ENCODE measurements at regions not wholly inside any gene's neighbourhood (a gene's known extent, or its start where the extent isn't known, plus 50 kb on each side); places are given as distances from the start of the nearest gene placed in this dataset.

DNA sequence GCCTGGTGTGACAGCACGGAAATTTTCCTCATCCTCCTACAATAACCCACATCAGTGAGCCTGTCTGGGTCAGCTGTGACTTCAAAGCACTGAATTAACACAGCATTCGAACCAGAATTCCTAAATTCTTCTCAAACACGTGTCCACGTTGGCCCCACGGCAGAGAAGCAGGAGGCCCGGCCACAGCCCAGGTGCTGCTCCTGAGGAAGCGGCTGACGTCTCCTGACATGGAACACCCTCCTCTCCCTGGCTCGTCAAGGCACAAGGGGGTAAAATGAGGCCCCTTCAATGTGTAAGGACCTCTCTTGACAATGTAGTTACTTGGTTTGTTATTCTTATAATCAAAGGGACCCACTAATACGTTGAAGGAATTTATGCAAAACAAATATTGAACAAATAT is 156.3 kb upstream of the GSC start:
- Histone ChIP-seq H3K4me1 (no peaks in the 10 kb centered on the region), H3K27me3 (no peaks in the 10 kb centered on the region), H3K4me3 (no peak overlapping the region), H3K36me3 (no peaks in the 10 kb centered on the region), H3K27ac (no peak overlapping the region), H3K9me3 (no peaks in the 10 kb centered on the region)
- no peak for TF ChIP-seq CTCF (IDR thresholded peaks at IDR 0.05)
- no peak for TF ChIP-seq POLR2AphosphoS5 (IDR thresholded peaks at IDR 0.05)
- TF ChIP-seq EP300 (IDR thresholded peaks at IDR 0.05): no peak
- no peak for TF ChIP-seq POLR2A (IDR thresholded peaks at IDR 0.05)
- DNase-seq (peak in 1 of 2 donors; percentile 40), ATAC-seq (ENCODE audit: low FRiP score in 2 of 2) (no peak)
- WGBS, 2 donors: 45 to 54% methylated on average over 10 of the region's 10 CpGs

- H3K27me3 ChIP-seq: no peaks in the 10 kb centered on the region
- H3K36me3 ChIP-seq: no peaks in the 10 kb centered on the region
- no peaks in the 10 kb centered on the region for H3K9me3 ChIP-seq
- WGBS, 2 donors: 99 to 100% methylated on average over 4 of the region's 4 CpGs
- no peak for DNase-seq
- no peak overlapping the region for H3K4me3 ChIP-seq
- H3K4me1 ChIP-seq: no peaks in the 10 kb centered on the region
- H3K27ac ChIP-seq: no peak overlapping the region
- ATAC-seq (ENCODE audit: low FRiP score in 2 of 2): peak; percentile 7 to 8
- TF ChIP-seq POLR2A (IDR thresholded peaks at IDR 0.05) (no peak), CTCF (IDR thresholded peaks at IDR 0.05) (no peak), POLR2AphosphoS5 (IDR thresholded peaks at IDR 0.05) (no peak), EP300 (IDR thresholded peaks at IDR 0.05) (no peak)
Measured at GRCh38 chr14:94925416-94926173, 155.7 kb upstream of the GSC start.

DNA sequence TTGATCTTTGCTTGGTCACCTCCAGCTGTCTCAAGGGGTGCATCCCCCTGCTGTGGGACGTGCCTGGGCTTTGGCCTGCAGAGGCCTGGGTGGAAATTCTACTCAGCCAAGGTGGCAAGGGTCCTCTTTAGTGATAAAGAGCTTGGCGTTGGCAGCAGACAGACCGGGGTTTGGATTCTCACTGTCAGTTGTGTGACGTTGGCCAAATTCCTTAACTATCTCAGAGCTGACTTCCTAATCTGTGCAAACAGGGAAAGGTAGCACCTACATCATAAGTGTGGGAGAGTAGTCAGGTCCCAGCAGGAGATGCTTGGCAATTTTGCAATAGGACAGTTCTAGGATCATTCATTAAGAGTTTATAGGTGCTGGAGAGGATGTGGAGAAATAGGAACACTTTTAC is 154.3 kb upstream of the GSC start:
- TF ChIP-seq CTCF (IDR thresholded peaks at IDR 0.05): no peak
- TF ChIP-seq POLR2A (IDR thresholded peaks at IDR 0.05): no peak
- no peak for TF ChIP-seq POLR2AphosphoS5 (IDR thresholded peaks at IDR 0.05)
- no peak for TF ChIP-seq EP300 (IDR thresholded peaks at IDR 0.05)
- no peak for ATAC-seq (ENCODE audit: low FRiP score in 2 of 2)
- Histone ChIP-seq H3K27me3 (no peaks in the 10 kb centered on the region), H3K27ac (no peak overlapping the region), H3K4me3 (no peak overlapping the region), H3K36me3 (no peaks in the 10 kb centered on the region), H3K4me1 (no peaks in the 10 kb centered on the region), H3K9me3 (no peaks in the 10 kb centered on the region)
- WGBS, 2 donors: 41 to 49% methylated on average over 2 to 4 of the region's 4 CpGs
- no peak for DNase-seq

DNA sequence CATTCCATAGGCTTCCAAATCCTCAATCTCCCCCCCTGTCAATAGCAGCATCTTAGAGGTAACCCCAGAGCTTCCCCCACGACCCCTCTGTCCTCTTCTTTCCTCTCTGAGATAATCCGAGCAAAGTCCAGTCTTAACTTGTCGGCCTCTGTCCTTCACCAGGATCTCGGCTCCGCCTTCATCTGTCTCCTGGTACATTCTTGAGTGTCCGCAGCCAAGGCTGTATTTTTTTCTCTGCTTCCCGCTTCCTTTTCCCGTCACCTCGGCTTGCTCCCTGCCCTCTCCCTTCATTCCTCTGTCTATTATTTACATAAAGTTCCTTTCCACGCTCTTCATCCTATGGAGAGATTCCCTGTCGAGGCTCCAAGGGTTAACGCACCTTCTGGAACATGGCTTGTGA is 153.9 kb upstream of the GSC start:
- Histone ChIP-seq H3K36me3 (no peaks in the 10 kb centered on the region), H3K27ac (no peak overlapping the region), H3K27me3 (no peaks in the 10 kb centered on the region), H3K4me1 (no peaks in the 10 kb centered on the region), H3K4me3 (no peak overlapping the region), H3K9me3 (no peaks in the 10 kb centered on the region)
- DNase-seq: no peak
- no peak for ATAC-seq (ENCODE audit: low FRiP score in 2 of 2)
- TF ChIP-seq EP300 (IDR thresholded peaks at IDR 0.05): no peak
- TF ChIP-seq POLR2A (IDR thresholded peaks at IDR 0.05): no peak
- no peak for TF ChIP-seq POLR2AphosphoS5 (IDR thresholded peaks at IDR 0.05)
- TF ChIP-seq CTCF (IDR thresholded peaks at IDR 0.05): no peak
- 31 to 45% methylated on average over 12 of the region's 12 CpGs for WGBS, 2 donors
